ENCODE measurements at regions not wholly inside any gene's neighbourhood (a gene's known extent, or its start where the extent isn't known, plus 50 kb on each side); places are given as distances from the start of the nearest gene placed in this dataset.

DNA sequence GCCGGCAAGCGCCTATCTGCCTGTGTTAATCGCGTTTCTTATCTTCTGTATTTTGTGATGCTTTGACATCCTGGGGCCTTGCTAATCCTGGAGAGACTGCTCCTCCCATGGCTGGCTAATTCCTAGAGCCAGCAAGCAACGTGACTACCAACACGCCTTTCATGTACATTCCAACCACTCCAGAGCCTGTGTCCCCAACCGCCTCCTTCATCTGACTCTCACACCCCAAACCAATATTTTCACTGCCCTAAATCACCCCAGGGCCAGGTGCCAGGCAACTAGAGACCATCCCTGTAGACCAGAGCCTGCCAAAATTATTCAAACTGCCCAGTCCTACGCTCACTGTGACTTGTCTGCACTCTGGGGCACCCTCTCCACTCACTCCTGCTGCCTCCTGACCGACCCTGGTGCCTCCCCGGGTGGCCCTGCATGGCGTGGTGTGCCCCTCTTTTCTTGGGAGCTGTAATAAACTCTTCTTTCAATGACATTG, 50.5 kb upstream of the COL5A1 start:
- Histone ChIP-seq H3K79me2 (ENCODE audit: insufficient read depth, low read length) (no peaks in the 10 kb centered on the region), H4K20me1 (ENCODE audit: insufficient read depth, low read length, poor library complexity, severe bottlenecking) (no peaks in the 10 kb centered on the region), H2AFZ (ENCODE audit: low read length) (no peak overlapping the region), H3K27me3 (ENCODE audit: insufficient read depth, low read length, poor library complexity, severe bottlenecking) (no peaks in the 10 kb centered on the region), H3K36me3 (ENCODE audit: insufficient read depth, low read length) (no peaks in the 10 kb centered on the region), H3K9me2 (replicated peaks; ENCODE audit: low read depth, low read length) (no peaks in the 10 kb centered on the region), H3K4me3 (ENCODE audit: low read length, poor library complexity, severe bottlenecking) (no peak overlapping the region), H3K4me2 (ENCODE audit: low read depth, low read length, poor library complexity, severe bottlenecking) (no peak overlapping the region), H3F3A (ENCODE audit: low read depth) (no peaks in the 10 kb centered on the region), H3K9me3 (ENCODE audit: insufficient read depth, low read depth, low read length) (no peaks in the 10 kb centered on the region), H3K4me1 (ENCODE audit: insufficient read depth, low read length, poor library complexity, severe bottlenecking) (peaks cover 5% of the 10 kb centered on the region), H3K9ac (ENCODE audit: low read depth, low read length, poor library complexity, severe bottlenecking) (no peak overlapping the region)
- no peak for TF ChIP-seq EZH2phosphoT487 (IDR thresholded peaks at IDR 0.05; ENCODE audit: borderline replicate concordance)
- TF ChIP-seq, protein P1, sequence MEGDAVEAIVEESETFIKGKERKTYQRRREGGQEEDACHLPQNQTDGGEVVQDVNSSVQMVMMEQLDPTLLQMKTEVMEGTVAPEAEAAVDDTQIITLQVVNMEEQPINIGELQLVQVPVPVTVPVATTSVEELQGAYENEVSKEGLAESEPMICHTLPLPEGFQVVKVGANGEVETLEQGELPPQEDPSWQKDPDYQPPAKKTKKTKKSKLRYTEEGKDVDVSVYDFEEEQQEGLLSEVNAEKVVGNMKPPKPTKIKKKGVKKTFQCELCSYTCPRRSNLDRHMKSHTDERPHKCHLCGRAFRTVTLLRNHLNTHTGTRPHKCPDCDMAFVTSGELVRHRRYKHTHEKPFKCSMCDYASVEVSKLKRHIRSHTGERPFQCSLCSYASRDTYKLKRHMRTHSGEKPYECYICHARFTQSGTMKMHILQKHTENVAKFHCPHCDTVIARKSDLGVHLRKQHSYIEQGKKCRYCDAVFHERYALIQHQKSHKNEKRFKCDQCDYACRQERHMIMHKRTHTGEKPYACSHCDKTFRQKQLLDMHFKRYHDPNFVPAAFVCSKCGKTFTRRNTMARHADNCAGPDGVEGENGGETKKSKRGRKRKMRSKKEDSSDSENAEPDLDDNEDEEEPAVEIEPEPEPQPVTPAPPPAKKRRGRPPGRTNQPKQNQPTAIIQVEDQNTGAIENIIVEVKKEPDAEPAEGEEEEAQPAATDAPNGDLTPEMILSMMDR (conservative IDR thresholded peaks at IDR 0.05; ENCODE audit: low read length) = no peak

DNA sequence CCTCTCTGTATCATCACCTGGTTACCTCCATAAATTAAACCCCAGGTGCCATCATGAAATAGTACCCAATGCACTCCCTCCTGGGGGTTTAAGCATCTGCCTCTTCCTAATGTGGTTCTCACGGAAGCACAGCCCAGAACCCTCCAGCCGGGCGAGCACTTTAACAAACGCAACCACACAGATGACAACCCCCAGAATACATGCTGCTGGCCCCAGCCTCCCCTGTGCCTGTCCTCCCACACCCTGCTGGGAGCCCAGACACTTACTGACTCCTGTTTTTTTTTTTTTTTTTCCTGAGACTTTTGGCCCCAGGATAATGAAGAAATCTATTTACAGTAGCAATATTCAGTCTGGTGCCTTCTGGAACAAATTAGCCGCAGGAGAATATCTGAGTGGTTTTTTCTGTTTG, 50.0 kb upstream of the COL5A1 start:
- H3K4me2 ChIP-seq (ENCODE audit: low read depth, low read length, poor library complexity, severe bottlenecking) = no peak overlapping the region
- H3K9ac ChIP-seq (ENCODE audit: low read depth, low read length, poor library complexity, severe bottlenecking) = no peak overlapping the region
- no peaks in the 10 kb centered on the region for H3K27me3 ChIP-seq (ENCODE audit: insufficient read depth, low read length, poor library complexity, severe bottlenecking)
- no peak overlapping the region for H2AFZ ChIP-seq (ENCODE audit: low read length)
- H3K9me2 ChIP-seq (replicated peaks; ENCODE audit: low read depth, low read length) = no peaks in the 10 kb centered on the region
- no peaks in the 10 kb centered on the region for H3K9me3 ChIP-seq (ENCODE audit: insufficient read depth, low read depth, low read length)
- H3F3A ChIP-seq (ENCODE audit: low read depth) = no peaks in the 10 kb centered on the region
- peaks cover under 1% of the 10 kb centered on the region for H3K4me1 ChIP-seq (ENCODE audit: insufficient read depth, low read length, poor library complexity, severe bottlenecking)
- TF ChIP-seq EZH2phosphoT487 (IDR thresholded peaks at IDR 0.05; ENCODE audit: borderline replicate concordance) = no peak
- TF ChIP-seq, protein P1 (conservative IDR thresholded peaks at IDR 0.05; ENCODE audit: low read length) = no peak
- no peaks in the 10 kb centered on the region for H3K79me2 ChIP-seq (ENCODE audit: insufficient read depth, low read length)
- no peaks in the 10 kb centered on the region for H4K20me1 ChIP-seq (ENCODE audit: insufficient read depth, low read length, poor library complexity, severe bottlenecking)
- H3K4me3 ChIP-seq (ENCODE audit: low read length, poor library complexity, severe bottlenecking) = no peak overlapping the region
- H3K36me3 ChIP-seq (ENCODE audit: insufficient read depth, low read length) = no peaks in the 10 kb centered on the region
